GM20000 (cell line): ENCODE measurements at regions not wholly inside any gene's neighbourhood (a gene's known extent, or its start where the extent isn't known, plus 50 kb on each side); places are given as distances from the start of the nearest gene placed in this dataset.

Source experiments
- DNase-seq: peaks from one replicate; pipeline ENCODE4 v3.0.0; 2012; ENCODE audit warnings: low spot score
- CTCF ChIP-seq: IDR thresholded peaks from 2 replicates; pipeline ENCODE4 v1.5.1; 2012; ENCODE audit warnings: mild to moderate bottlenecking, control low read depth; ENCODE audit errors: extremely low read depth, missing control alignments

- no peak for DNase-seq
- TF ChIP-seq CTCF, result no peak
Observed at GRCh38 chr9:88724331-88724730, 189.4 kb downstream of the NXNL2 start.

DNA sequence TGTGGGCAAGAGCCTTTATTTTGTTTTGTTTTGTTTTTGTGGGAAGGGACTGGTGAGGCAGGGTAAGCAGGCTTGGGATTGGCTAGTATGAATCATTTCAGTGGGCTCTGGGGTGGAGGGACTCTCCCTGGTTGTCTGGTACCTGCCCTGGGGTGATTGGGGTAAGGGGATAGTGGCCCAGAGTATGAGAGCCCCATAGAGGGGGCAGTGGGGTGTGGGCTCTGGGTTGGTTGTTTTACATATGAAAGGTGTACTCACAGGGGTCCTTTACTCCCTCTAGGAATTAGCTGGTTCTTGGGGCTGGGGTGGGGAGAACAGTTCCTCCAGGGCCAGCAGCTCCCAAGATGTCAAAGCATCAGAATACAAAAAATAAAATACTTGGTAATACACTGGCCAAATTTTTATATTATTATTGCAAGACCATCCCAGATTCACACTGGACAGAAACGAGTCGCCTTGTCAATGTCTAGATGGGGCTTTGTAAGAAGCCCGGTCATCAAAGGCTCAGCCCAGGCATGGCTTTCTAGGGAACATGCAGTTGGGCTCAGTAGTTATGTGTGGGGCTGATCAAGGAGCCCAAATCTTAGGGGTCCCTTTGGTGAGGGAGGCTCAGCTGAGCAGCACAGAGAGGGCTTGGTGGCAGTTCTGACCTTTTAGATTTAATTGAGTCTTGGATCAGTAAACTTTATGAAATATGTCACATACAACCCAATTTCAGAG, 190.5 kb downstream of the NXNL2 start:
- no peak for DNase-seq

GRCh38 chr9:88726803-88727202, 191.8 kb downstream of the NXNL2 start:
- DNase-seq, result no peak
- no peak for TF ChIP-seq CTCF

More for the DNA sequence above, 190.5 kb downstream of the NXNL2 start:
- TF ChIP-seq CTCF, result no peak

GRCh38 chr9:88730780-88731179, 195.8 kb downstream of the NXNL2 start:
- no peak for TF ChIP-seq CTCF
- no peak for DNase-seq

DNA sequence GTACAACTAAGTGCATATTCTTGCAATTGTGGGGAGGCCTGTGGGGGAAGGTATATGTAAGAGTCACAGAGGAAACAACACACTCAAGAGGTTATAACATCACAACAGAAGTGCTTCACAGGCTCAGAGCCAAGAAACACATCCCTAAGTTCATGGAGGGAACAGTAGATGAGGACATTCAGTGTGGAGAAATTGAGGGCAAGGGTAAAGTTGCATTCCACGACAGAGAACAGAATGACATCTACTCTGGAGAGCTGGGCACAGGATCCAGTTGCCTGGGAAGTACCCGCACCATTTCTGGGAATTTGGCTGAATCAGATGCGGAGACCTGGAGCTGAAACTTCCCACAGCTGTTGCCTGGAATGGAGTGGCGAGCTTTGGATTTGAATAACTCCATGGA, 197.2 kb downstream of the NXNL2 start:
- no peak for TF ChIP-seq CTCF
- DNase-seq, result no peak

GRCh38 chr9:88733651-88734421, 198.9 kb downstream of the NXNL2 start:
- DNase-seq, result no peak
- no peak for TF ChIP-seq CTCF

- DNase-seq, result no peak
- no peak for TF ChIP-seq CTCF
Observed at GRCh38 chr9:88734527-88734926, 199.5 kb downstream of the NXNL2 start.
